Thyroid gland (tissue), 4 donors: ENCODE measurements at regions not wholly inside any gene's neighbourhood (a gene's known extent, or its start where the extent isn't known, plus 50 kb on each side); places are given as distances from the start of the nearest gene placed in this dataset.

Experiments
- POLR2A ChIP-seq, 2 donors: fragments of 450-650 bp; IDR thresholded peaks; one replicate each; pipeline ENCODE4 v1.6.1; 2017; ENCODE audit warnings: antibody characterized with exemption in 2 of 2, mild to moderate bottlenecking in 2 of 2, moderate library complexity in 1 of 2
- TF ChIP-seq, protein P1 (sequence below), 6 experiments: fragments of 200-600 bp in 3 of 6; fragments of 450-650 bp in 3 of 6; sonication (generic) in 3 of 6; IDR thresholded peaks; one replicate each; pipeline ENCODE4 v1.5.1; 2016 to 2019; ENCODE audit warnings: antibody characterized with exemption in 6 of 6, mild to moderate bottlenecking in 2 of 6, inconsistent platforms in 1 of 6, moderate library complexity in 1 of 6

DNA sequence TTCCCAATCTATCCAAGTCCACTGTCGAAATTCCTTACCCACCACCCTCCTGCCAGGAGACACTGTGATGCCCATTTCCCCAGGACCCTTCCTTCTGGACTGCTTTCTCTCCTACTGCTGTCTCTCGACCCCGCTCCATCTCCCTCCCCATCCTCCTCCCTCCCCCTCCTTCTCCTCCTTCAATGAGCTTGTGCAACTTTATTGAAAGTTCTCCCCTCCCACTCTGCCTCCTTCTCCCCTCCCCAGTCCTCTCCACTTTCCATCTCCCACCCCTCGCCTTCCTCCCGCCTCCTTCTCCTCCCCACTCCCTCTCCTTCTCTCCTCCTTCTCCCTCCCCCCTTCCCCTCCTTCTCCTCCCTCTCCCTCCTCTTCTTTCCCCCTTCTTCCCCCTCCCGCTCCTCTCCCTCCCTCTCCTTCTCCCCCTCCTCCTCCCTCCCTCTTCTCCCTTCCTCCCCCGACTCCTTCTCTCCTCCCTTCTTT, 116.6 kb upstream of the FAT1 start:
- TF ChIP-seq, protein P1, sequence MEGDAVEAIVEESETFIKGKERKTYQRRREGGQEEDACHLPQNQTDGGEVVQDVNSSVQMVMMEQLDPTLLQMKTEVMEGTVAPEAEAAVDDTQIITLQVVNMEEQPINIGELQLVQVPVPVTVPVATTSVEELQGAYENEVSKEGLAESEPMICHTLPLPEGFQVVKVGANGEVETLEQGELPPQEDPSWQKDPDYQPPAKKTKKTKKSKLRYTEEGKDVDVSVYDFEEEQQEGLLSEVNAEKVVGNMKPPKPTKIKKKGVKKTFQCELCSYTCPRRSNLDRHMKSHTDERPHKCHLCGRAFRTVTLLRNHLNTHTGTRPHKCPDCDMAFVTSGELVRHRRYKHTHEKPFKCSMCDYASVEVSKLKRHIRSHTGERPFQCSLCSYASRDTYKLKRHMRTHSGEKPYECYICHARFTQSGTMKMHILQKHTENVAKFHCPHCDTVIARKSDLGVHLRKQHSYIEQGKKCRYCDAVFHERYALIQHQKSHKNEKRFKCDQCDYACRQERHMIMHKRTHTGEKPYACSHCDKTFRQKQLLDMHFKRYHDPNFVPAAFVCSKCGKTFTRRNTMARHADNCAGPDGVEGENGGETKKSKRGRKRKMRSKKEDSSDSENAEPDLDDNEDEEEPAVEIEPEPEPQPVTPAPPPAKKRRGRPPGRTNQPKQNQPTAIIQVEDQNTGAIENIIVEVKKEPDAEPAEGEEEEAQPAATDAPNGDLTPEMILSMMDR (IDR thresholded peaks at IDR 0.05), result no peak
- TF ChIP-seq POLR2A (IDR thresholded peaks at IDR 0.05), result no peak
